GM21447 (cell line): ENCODE measurements at regions not wholly inside any gene's neighbourhood (a gene's known extent, or its start where the extent isn't known, plus 50 kb on each side); places are given as distances from the start of the nearest gene placed in this dataset.
"Not testable (repeated sequence)": the region's sequence is repeated elsewhere in the genome, so short reads cannot be mapped to it uniquely, and the experiment has no call there.

Experiments
- ATAC-seq: cut with Tn5 transposase; IDR thresholded peaks from one replicate; pipeline ENCODE4 v1.9.1; 2021; ENCODE audit not compliant: unreplicated experiment

DNA sequence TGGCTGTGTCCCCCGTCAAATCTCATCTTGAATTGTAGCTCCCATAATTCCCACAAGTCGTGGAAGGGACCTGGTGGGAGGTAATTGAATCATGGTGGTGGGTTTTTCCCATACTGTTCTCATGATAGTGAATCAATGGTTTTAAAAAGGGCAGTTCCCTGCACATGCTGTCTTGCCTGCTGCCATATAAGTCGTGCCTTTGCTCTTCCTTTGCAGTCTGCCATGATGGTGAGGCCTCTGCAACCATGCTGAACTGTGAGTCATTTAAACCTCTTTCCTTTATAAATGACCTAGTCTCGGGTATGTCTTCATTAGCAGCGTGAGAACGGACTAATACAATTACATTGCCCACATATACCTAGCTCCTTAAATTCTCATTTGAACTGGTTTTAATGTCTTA, 353.0 kb upstream of the KLF4 start:
- no peak for ATAC-seq

- no peak for ATAC-seq
Measured at GRCh38 chr9:107841076-107841475, 351.5 kb upstream of the KLF4 start.

- no peak for ATAC-seq
Measured at GRCh38 chr9:107839371-107839770, 349.8 kb upstream of the KLF4 start.

DNA sequence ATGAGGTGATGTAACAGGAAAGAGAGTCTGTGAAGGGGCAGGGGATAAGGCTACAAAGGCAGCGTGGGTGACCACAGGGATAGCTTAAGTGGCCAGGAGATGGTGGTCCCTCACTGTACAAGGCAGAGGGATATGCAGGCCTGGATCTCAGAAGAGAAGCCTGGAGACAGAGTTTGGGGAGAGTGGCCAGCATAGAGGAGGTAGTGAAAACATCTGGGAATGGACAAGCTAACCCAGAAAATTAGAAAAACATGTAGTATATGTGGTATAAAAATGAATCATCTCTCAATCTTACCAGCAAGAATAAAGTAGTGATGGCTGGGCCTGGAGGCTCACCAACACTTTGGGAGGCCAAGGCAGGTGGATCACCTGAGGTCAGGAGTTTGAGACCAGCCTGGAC, 349.2 kb upstream of the KLF4 start:
- ATAC-seq: no peak

GRCh38 chr9:107836300-107836699, 346.7 kb upstream of the KLF4 start:
- no peak for ATAC-seq

- no peak for ATAC-seq
Measured at GRCh38 chr9:107833295-107833694, 343.7 kb upstream of the KLF4 start.

DNA sequence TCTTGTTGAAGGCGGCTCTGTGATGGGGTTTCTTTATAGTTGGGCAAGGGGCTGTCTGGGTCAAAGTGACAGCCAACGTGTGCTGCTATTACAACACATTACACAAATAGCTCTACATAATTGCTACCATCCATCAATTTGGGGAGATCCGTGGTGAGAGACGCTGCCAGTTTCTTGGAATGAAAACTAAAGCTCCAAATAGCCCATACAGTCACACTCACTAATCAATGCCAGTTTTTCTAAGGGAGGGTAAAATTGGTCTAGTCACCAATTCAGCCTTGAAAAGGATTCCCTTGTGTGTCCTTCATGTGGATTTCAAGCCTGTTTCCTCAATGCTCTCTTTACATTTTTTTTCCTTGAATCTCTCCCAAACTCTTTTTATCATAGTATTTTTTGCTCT, 343.3 kb upstream of the KLF4 start:
- ATAC-seq: no peak

- ATAC-seq: no peak
Measured at GRCh38 chr9:107830479-107830878, 340.9 kb upstream of the KLF4 start.

- ATAC-seq: no peak
Measured at GRCh38 chr9:107827884-107828283, 338.3 kb upstream of the KLF4 start.

DNA sequence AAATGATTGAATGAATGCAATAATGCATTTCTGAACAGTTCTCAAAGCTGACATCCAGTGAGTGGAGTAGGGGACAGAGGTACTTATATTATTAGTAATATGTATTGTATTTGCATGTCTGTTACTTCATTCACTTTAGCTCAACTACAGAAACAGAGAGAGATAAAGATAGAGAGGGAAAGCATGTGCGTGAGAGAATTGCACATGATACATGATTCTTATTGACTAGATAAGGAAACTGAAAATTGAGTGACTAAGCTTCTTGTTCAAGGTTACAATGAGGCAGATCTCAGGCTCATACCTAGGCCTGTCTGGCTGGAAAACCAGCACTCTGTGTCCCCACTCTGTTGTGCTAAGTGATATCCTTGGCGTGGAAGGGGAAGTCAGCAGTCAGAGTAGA, 337.7 kb upstream of the KLF4 start:
- peak; percentile 65 for ATAC-seq

DNA sequence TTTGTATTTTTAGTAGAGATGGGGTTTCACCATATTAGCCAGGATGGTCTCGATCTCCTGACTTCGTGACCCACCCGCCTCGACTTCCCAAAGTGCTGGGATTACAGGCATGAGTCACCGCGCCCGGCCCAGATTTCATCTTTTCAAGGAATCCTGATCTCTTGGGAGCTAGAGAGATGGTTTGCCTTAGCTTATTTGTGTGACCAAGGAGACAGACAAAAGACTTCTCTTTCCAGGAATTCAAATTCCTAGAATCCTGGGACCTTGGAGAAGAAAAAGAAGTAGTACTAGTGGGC, 337.1 kb upstream of the KLF4 start:
- ATAC-seq: not testable (repeated sequence)

DNA sequence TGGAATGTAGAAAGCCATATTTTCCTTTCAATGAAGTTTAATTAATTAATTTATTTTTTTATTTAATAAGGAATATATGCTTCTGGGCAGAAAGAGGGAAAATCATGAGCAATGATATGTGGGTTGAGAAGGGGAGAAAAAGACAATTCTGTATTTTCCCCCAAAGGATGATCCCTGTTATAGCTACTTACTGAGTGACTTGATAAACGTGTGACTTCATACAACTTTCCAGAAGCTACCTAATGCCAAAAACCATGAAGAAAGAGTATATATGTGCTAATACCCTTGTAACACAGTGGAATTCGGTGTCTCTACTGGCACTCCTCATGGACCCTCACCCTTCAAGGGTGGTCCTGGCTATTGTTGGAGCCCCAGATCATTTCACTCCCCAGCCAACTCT, 335.0 kb upstream of the KLF4 start:
- ATAC-seq: no peak

GRCh38 chr9:107819772-107820565, 330.4 kb upstream of the KLF4 start:
- ATAC-seq: no peak

DNA sequence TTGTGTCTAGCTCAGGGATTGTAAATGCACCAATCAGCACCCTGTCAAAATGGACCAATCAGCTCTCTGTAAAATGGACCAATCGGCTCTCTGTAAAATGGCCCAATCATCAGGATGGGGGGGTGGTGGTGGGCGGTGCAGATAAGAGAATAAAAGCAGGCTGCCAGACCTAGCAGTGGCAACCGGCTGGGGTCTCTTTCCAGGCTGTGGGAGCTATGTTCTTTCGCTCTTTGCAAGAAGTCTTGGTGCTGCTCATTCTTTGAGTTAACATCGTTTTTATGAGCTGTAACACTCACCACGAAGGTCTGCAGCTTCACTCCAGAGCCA, 328.9 kb upstream of the KLF4 start:
- not testable (repeated sequence) for ATAC-seq

- not testable (repeated sequence) for ATAC-seq
Measured at GRCh38 chr9:107817595-107818502, 328.3 kb upstream of the KLF4 start.

DNA sequence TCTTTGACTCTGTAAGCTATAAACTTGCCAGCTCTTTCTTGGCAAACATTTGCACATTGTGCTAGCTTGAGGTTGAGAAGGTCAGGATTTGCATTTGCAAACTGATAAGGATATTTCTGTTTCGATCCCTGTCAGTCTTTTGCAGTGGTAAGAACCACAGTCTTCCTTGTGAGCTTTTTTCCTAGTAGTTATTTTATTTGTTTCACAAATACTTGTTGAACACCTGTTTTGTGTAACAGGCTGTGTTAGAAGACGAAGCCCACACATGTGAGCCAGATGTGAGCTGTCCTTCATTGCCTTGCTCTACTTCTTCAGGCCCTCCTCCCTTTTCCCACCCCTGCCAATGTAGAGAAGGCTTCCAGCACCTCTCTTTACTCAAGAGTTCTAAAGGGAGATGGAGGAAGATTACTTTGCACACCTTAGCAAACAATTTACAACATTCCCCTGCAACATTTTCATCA, 327.0 kb upstream of the KLF4 start:
- peak; percentile 51 for ATAC-seq

- ATAC-seq: peak; percentile 13
Measured at GRCh38 chr9:107815782-107816560, 326.4 kb upstream of the KLF4 start.

DNA sequence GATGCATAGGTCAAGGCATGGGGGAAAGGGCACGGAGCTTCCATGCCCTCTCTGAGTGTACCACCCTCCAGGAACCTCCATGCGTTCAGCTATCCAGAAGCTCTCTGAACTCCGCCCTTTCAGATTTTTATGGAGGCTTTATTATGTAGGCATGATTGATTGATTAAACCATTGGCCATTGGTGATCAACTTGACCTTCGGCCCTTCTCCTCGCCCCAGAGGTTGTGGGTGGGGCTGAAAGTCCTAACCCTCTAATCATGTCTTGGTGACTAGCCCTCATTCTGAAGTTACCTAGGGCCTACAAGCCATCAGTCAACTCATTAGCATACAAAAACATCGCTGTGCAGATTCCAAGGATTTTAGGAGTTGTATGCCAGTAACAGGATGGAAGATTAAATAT, 323.7 kb upstream of the KLF4 start:
- no peak for ATAC-seq

DNA sequence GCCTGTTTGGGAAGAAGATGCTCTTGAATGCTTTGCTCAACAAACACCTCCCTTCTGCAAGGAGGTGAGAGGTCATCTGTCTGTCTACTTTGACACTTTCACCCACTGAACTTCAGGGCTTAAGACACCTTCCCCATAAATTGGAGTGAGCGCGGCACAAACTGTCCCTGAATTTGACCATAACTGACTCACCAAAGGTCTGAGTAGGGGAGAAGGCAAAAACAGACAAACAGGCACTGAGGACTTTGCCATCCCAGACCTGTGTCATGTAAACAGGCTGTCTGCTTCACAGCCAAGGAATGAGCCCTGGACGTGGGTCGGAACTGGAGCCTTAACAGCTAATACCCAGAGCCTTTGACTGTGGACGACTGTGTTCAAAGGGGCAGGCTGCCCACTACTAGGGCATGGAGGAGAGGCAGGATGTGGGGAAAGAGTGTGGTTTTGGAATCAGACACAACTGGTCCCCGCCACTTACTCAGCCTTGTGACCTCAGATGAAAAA, 320.9 kb upstream of the KLF4 start:
- ATAC-seq: no peak

DNA sequence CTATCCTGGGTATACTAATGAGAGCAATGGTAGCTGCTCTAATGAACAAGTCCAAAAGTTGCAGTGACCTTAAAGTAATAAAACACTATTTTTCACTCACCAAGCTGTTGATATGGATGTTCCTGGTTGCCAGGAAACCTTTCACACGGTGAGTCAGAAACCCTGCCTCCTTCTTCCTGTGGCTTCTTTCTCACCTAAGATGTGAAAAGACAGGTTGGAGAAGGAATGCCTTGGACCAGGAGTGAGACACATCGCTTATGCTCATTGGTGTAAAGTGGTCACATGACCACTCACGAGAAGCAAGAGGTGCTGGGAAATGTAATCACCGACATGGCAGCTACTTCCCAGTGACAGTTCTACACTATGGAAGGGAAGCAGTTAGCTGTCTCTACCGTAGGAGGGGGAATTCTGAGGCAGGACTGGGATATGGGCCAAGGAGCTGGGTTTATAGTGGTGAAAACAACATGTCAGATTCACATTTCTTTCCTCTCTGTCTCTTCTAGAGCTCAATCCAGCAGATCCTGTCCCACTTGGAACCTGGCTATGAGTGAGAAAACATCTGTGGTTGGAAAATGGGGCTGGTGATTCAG, 320.4 kb upstream of the KLF4 start:
- ATAC-seq: no peak

DNA sequence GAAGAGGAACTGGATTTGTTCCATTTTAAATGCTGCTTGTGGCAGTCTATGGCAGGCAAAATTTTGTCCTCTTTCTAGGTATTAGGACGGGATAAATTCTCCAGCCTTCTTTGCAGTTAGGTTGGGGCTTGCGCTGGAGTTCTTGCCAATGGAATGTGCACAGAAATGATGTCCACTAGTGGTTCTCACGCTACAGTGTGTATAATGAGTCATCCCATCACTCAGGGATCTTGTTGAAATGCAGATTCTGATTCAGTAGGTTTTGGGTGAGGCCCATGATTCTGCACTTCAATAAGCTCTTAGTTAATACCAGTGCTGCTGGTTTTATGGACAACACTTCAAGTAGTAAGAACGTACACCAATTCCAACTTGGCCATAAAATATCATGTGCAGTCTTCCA, 317.6 kb upstream of the KLF4 start:
- no peak for ATAC-seq
